ENCODE measurements at regions not wholly inside any gene's neighbourhood (a gene's known extent, or its start where the extent isn't known, plus 50 kb on each side); places are given as distances from the start of the nearest gene placed in this dataset.
"Not testable (repeated sequence)": the region's sequence is repeated elsewhere in the genome, so short reads cannot be mapped to it uniquely, and the experiment has no call there.

GRCh38 chr14:105760691-105761344, 234.4 kb downstream of the TMEM121 start:
- Histone ChIP-seq H3K36me3 (no peaks in the 10 kb centered on the region), H3K4me3 (no peak overlapping the region), H3K4me1 (no peaks in the 10 kb centered on the region), H3K27me3 (no peaks in the 10 kb centered on the region), H3K27ac (no peak overlapping the region), H3K9me3 (no peaks in the 10 kb centered on the region)
- 90% methylated on average over 2 of the region's 18 CpGs for WGBS
- TF ChIP-seq EP300 (IDR thresholded peaks at IDR 0.05) (no peak), POLR2A (IDR thresholded peaks at IDR 0.05) (no peak), POLR2AphosphoS5 (IDR thresholded peaks at IDR 0.05) (no peak), CTCF (IDR thresholded peaks at IDR 0.05) (no peak)
- peak; percentile 48 to 69 for DNase-seq (ENCODE audit: low spot score in 2 of 2)

- H3K9me3 ChIP-seq, H3K27me3 ChIP-seq, H3K4me1 ChIP-seq, H3K36me3 ChIP-seq, H3K4me3 ChIP-seq, H3K27ac ChIP-seq: not testable (repeated sequence)
- WGBS = 78% methylated on average over 4 of the region's 5 CpGs
- DNase-seq (ENCODE audit: low spot score in 2 of 2) = peak in 1 of 2 donors; percentile 74
Measured at GRCh38 chr14:105761345-105761740, 235.0 kb downstream of the TMEM121 start.

GRCh38 chr14:105761842-105762241, 235.5 kb downstream of the TMEM121 start:
- 90% methylated on average over 9 of the region's 9 CpGs for WGBS
- Histone ChIP-seq H3K9me3 (no peaks in the 10 kb centered on the region), H3K36me3 (no peaks in the 10 kb centered on the region), H3K27ac (no peak overlapping the region), H3K4me3 (no peak overlapping the region), H3K4me1 (no peaks in the 10 kb centered on the region), H3K27me3 (no peaks in the 10 kb centered on the region)
- DNase-seq (ENCODE audit: low spot score in 2 of 2) = no peak
- TF ChIP-seq EP300 (IDR thresholded peaks at IDR 0.05) = no peak
- TF ChIP-seq POLR2AphosphoS5 (IDR thresholded peaks at IDR 0.05) = no peak
- no peak for TF ChIP-seq POLR2A (IDR thresholded peaks at IDR 0.05)
- TF ChIP-seq CTCF (IDR thresholded peaks at IDR 0.05) = no peak

GRCh38 chr14:105762262-105762661, 235.9 kb downstream of the TMEM121 start:
- H3K27ac ChIP-seq; H3K9me3 ChIP-seq; H3K4me1 ChIP-seq; H3K4me3 ChIP-seq; H3K27me3 ChIP-seq; H3K36me3 ChIP-seq; DNase-seq (ENCODE audit: low spot score in 2 of 2): not testable (repeated sequence)
- no CpG with 5 or more reads among the region's 11 CpGs for WGBS

GRCh38 chr14:105764254-105764901, 238.0 kb downstream of the TMEM121 start:
- 75% methylated on average over 9 of the region's 35 CpGs for WGBS
- not testable (repeated sequence) for H3K4me3 ChIP-seq, H3K4me1 ChIP-seq, H3K27ac ChIP-seq, H3K27me3 ChIP-seq, H3K36me3 ChIP-seq, H3K9me3 ChIP-seq
- DNase-seq (ENCODE audit: low spot score in 2 of 2) = peak in 1 of 2 donors; percentile 41

- H3K27me3 ChIP-seq, H3K36me3 ChIP-seq, H3K9me3 ChIP-seq, H3K4me1 ChIP-seq, H3K4me3 ChIP-seq, H3K27ac ChIP-seq: not testable (repeated sequence)
- peak in 1 of 2 donors; percentile 69 for DNase-seq (ENCODE audit: low spot score in 2 of 2)
- WGBS = no CpG with 5 or more reads among the region's 23 CpGs
Measured at GRCh38 chr14:105765072-105765825, 238.9 kb downstream of the TMEM121 start.

GRCh38 chr14:105765893-105766614, 239.7 kb downstream of the TMEM121 start:
- Histone ChIP-seq H3K27me3 (no peaks in the 10 kb centered on the region), H3K36me3 (no peaks in the 10 kb centered on the region), H3K4me1 (no peaks in the 10 kb centered on the region), H3K4me3 (no peak overlapping the region), H3K27ac (no peak overlapping the region), H3K9me3 (no peaks in the 10 kb centered on the region)
- peak in 1 of 2 donors; percentile 29 for DNase-seq (ENCODE audit: low spot score in 2 of 2)
- TF ChIP-seq POLR2AphosphoS5 (IDR thresholded peaks at IDR 0.05) = no peak
- TF ChIP-seq POLR2A (IDR thresholded peaks at IDR 0.05) = no peak
- TF ChIP-seq EP300 (IDR thresholded peaks at IDR 0.05) = no peak
- no peak for TF ChIP-seq CTCF (IDR thresholded peaks at IDR 0.05)
- WGBS = 88% methylated on average over 4 of the region's 9 CpGs
